Retinal pigment epithelial cell (primary cell): ENCODE measurements at regions not wholly inside any gene's neighbourhood (a gene's known extent, or its start where the extent isn't known, plus 50 kb on each side); places are given as distances from the start of the nearest gene placed in this dataset.

Source experiments
- DNase-seq: peaks from one replicate; pipeline ENCODE4 v3.0.0-alpha.2; 2010; ENCODE audit warnings: low read depth
- H3K4me3 ChIP-seq: 2 replicates; pipeline ENCODE4 v1.5.1; 2011; ENCODE audit warnings: mild to moderate bottlenecking, low read length, control low read depth, moderate library complexity
- CTCF ChIP-seq: conservative IDR thresholded peaks from 2 replicates; pipeline ENCODE4 v1.5.1; 2011; ENCODE audit warnings: low read depth, low read length, control low read depth, inconsistent platforms

- H3K4me3 ChIP-seq, result no peak overlapping the region
- TF ChIP-seq CTCF, result no peak
Observed at GRCh38 chr2:143954844-143955243, 565.1 kb downstream of the ZEB2 start.

GRCh38 chr2:143954186-143954585 lies 565.7 kb downstream of the ZEB2 start:
- TF ChIP-seq CTCF, result no peak
- no peak overlapping the region for H3K4me3 ChIP-seq
- DNase-seq, result no peak

More at GRCh38 chr2:143954844-143955243, 565.1 kb downstream of the ZEB2 start:
- DNase-seq, result no peak

GRCh38 chr2:143953451-143954030 lies 566.4 kb downstream of the ZEB2 start:
- no peak for DNase-seq
- H3K4me3 ChIP-seq, result no peak overlapping the region
- TF ChIP-seq CTCF, result no peak

- H3K4me3 ChIP-seq, result no peak overlapping the region
- no peak for TF ChIP-seq CTCF
- DNase-seq, result no peak
Observed at GRCh38 chr2:143952536-143952935, 567.4 kb downstream of the ZEB2 start.

DNA sequence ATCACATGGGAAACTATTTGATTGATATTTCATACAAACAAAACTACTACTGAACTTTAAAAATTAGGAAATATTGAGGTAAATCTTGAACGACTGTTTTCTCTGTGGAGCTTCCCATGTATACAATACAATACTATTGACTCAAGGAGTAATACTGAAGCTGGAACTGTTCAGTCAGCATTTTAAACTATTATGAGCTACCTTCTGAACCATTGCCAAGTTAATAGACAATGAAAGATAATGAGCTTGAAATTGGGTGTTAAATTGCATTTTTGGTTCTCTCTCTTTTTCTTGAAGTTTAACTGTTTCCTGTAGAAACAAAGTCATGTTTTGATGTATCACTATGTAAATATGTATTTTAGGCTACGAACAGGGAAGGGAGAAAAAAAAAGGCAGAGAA lies 569.2 kb downstream of the ZEB2 start:
- no peak for TF ChIP-seq CTCF
- no peak for DNase-seq
- H3K4me3 ChIP-seq, result no peak overlapping the region

DNA sequence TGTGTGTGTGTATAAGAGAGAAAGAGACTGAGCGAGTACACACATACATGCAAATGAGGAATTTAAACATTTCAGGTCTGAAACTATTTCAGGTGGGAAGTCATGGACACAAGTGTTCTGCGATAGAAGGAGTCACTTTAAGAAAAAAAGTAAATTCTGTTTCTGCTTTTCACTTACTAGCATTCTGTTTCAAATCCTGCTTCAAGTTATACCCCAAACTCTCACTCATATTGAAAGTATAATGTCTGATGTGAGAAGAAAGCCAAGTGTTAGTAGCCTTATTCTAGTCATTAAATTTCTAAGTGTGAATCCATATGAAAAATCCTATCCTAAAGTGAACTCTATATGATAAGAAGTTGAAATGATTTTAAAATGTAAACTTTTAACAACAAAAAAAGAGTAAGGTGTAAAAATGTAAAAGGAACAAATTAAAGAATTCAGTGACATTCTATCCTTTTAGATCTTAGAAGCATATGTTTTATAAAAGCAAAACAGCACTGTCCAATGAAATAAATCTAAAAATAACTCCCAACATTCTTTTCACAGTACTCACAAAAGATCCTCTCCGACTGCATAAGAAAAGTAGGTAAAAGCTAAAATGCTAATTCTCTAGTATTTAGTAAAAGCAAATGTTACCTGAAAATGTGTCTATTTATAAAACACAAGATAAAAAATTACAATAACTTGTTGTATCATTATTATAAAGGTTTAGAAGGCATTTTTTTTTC lies 570.6 kb downstream of the ZEB2 start:
- no peak for TF ChIP-seq CTCF

DNA sequence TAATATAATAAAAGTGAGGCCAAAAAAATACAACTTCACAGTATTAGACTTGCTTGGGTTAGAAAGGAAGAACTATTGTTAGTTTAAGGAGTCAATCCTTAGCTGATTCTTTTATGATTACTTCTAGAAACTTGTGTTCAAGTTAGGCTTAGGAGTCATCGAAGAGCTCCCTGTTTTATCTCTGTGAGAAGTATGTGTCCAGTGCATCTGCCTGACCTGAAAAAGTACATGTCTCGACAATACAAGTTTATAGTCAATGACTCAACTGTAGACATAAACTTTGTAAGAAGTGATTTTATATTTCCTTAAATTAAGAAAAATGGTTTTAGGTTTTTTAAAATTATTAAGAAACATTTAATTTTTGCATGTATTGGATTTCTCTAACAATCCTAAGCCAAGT lies 571.2 kb downstream of the ZEB2 start:
- no peak overlapping the region for H3K4me3 ChIP-seq
- TF ChIP-seq CTCF, result no peak
- no peak for DNase-seq

More for the DNA sequence above, 570.6 kb downstream of the ZEB2 start:
- no peak overlapping the region for H3K4me3 ChIP-seq
- no peak for DNase-seq
